VCaP (cell line): ENCODE measurements at regions not wholly inside any gene's neighbourhood (a gene's known extent, or its start where the extent isn't known, plus 50 kb on each side); places are given as distances from the start of the nearest gene placed in this dataset.
"Not testable (repeated sequence)": the region's sequence is repeated elsewhere in the genome, so short reads cannot be mapped to it uniquely, and the experiment has no call there.

Experiments used
- H3K27ac ChIP-seq: fragments of 450-650 bp; 2 replicates; pipeline ENCODE4 v1.5.1; 2017
- CTCF ChIP-seq: fragments of 450-650 bp; conservative IDR thresholded peaks from 2 replicates; pipeline ENCODE4 v1.5.1; 2017; ENCODE audit warnings: mild to moderate bottlenecking, moderate library complexity

- H3K27ac ChIP-seq = not testable (repeated sequence)
Observed at GRCh38 chr17:20387549-20387948, 79.8 kb downstream of the LGALS9B start.

GRCh38 chr17:20381358-20382300 is 85.7 kb downstream of the LGALS9B start:
- not testable (repeated sequence) for H3K27ac ChIP-seq
- peak; percentile 73 for TF ChIP-seq CTCF

GRCh38 chr17:20380625-20381024 is 86.7 kb downstream of the LGALS9B start:
- not testable (repeated sequence) for H3K27ac ChIP-seq

GRCh38 chr17:20379251-20379650 is 88.1 kb downstream of the LGALS9B start:
- not testable (repeated sequence) for H3K27ac ChIP-seq

GRCh38 chr17:20376642-20377041 is 90.7 kb downstream of the LGALS9B start:
- not testable (repeated sequence) for H3K27ac ChIP-seq

- not testable (repeated sequence) for H3K27ac ChIP-seq
Observed at GRCh38 chr17:20375745-20376144, 91.6 kb downstream of the LGALS9B start.
